CD14-positive monocyte (primary cell): ENCODE measurements at regions not wholly inside any gene's neighbourhood (a gene's known extent, or its start where the extent isn't known, plus 50 kb on each side); places are given as distances from the start of the nearest gene placed in this dataset.

Source experiments
- DNase-seq, 3 donors: peaks; one replicate each; pipeline ENCODE4 v3.0.0-alpha.2; 2011 to 2022
- H2AFZ ChIP-seq: 2 replicates; pipeline ENCODE4 v1.6.0; 2012; ENCODE audit warnings: mild to moderate bottlenecking, low read depth, low read length, inconsistent platforms; ENCODE audit not compliant: insufficient read depth, poor library complexity, severe bottlenecking
- H3K27ac ChIP-seq, 2 donors: 1 replicate in 1 of 2; 2 replicates in 1 of 2; pipeline ENCODE4 v1.5.1; 2012 to 2013; ENCODE audit warnings: low read length in 2 of 2, control low read depth in 1 of 2, inconsistent platforms in 1 of 2, low read depth in 1 of 2, mild to moderate bottlenecking in 1 of 2
- H3K27me3 ChIP-seq, 2 donors: one replicate each; pipeline versions ENCODE4 v1.6.0 to v1.6.1; 2011 to 2013; ENCODE audit warnings: low read length in 2 of 2; ENCODE audit not compliant: control insufficient read depth in 2 of 2, insufficient read depth in 2 of 2
- H3K36me3 ChIP-seq, 2 donors: replicated peaks in 1 of 2; 1 replicate in 1 of 2; 2 replicates in 1 of 2; pipeline versions ENCODE4 v1.5.1 to v1.6.1; 2012 to 2013; ENCODE audit warnings: low read length in 2 of 2, control low read depth in 1 of 2, inconsistent platforms in 1 of 2, mild to moderate bottlenecking in 1 of 2; ENCODE audit not compliant: insufficient read depth in 2 of 2, control insufficient read depth in 1 of 2
- H3K4me1 ChIP-seq, 2 donors: 1 replicate in 1 of 2; 2 replicates in 1 of 2; pipeline versions ENCODE4 v1.5.1 to v1.6.1; 2012 to 2013; ENCODE audit warnings: low read length in 2 of 2, control low read depth in 1 of 2, inconsistent platforms in 1 of 2, mild to moderate bottlenecking in 1 of 2, moderate library complexity in 1 of 2; ENCODE audit not compliant: insufficient read depth in 2 of 2, control insufficient read depth in 1 of 2
- H3K4me2 ChIP-seq: replicated peaks from 2 replicates; pipeline ENCODE3; 2012; ENCODE audit warnings: low read length, moderate library complexity, mild to moderate bottlenecking; ENCODE audit not compliant: poor library complexity, severe bottlenecking; ENCODE audit errors: extremely low read depth
- H3K4me3 ChIP-seq, 3 experiments: fragments of 200-600 bp in 1 of 3; sonication (generic) in 1 of 3; replicated peaks in 1 of 3; 1 replicate in 2 of 3; 2 replicates in 1 of 3; pipeline ENCODE4 v1.5.1; 2011 to 2013; ENCODE audit warnings: low read length in 3 of 3, mild to moderate bottlenecking in 3 of 3, control low read depth in 2 of 3, low read depth in 2 of 3, inconsistent platforms in 1 of 3, moderate library complexity in 1 of 3
- H3K79me2 ChIP-seq: 2 replicates; pipeline ENCODE4 v1.6.0; 2012; ENCODE audit warnings: mild to moderate bottlenecking, control low read depth, inconsistent platforms, low read length, moderate library complexity; ENCODE audit not compliant: insufficient read depth
- H3K9ac ChIP-seq: 2 replicates; pipeline ENCODE4 v1.6.0; 2017; ENCODE audit warnings: low read length, mild to moderate bottlenecking; ENCODE audit not compliant: insufficient read depth, poor library complexity, severe bottlenecking
- H3K9me3 ChIP-seq, 2 donors: replicated peaks in 1 of 2; 1 replicate in 1 of 2; 2 replicates in 1 of 2; pipeline versions ENCODE4 v1.5.1 to v1.6.1; 2012 to 2013; ENCODE audit warnings: low read length in 2 of 2, control low read depth in 1 of 2; ENCODE audit not compliant: control insufficient read depth in 1 of 2, insufficient read depth in 1 of 2
- H4K20me1 ChIP-seq: 2 replicates; pipeline ENCODE4 v1.6.0; 2012; ENCODE audit warnings: mild to moderate bottlenecking, low read length, control low read depth, moderate library complexity; ENCODE audit not compliant: insufficient read depth
- H3K27ac Mint-ChIP-seq, 7 donors: one replicate each; pipeline ENCODE4 v1.8.0; 2020; ENCODE audit warnings: mild to moderate bottlenecking in 7 of 7, mixed read lengths in 7 of 7, moderate library complexity in 6 of 7, inconsistent platforms in 2 of 7
- H3K27me3 Mint-ChIP-seq, 3 donors: one replicate each; pipeline ENCODE4 v1.8.0; 2021 to 2022; ENCODE audit warnings: low read depth in 3 of 3, mild to moderate bottlenecking in 3 of 3, mixed read lengths in 3 of 3, moderate library complexity in 3 of 3, inconsistent platforms in 1 of 3
- H3K36me3 Mint-ChIP-seq, 2 donors: one replicate each; pipeline ENCODE4 v1.8.0; 2020; ENCODE audit warnings: mixed read lengths in 2 of 2, inconsistent platforms in 1 of 2, mild to moderate bottlenecking in 1 of 2
- H3K4me1 Mint-ChIP-seq: one replicate; pipeline ENCODE4 v1.8.0; 2020; ENCODE audit warnings: mild to moderate bottlenecking, mixed read lengths
- H3K4me3 Mint-ChIP-seq, 2 donors: one replicate each; pipeline ENCODE4 v1.8.0; 2020; ENCODE audit warnings: mild to moderate bottlenecking in 2 of 2, mixed read lengths in 2 of 2, moderate library complexity in 1 of 2
- H3K9me3 Mint-ChIP-seq, 7 donors: one replicate each; pipeline ENCODE4 v1.8.0; 2020 to 2022; ENCODE audit warnings: mixed read lengths in 7 of 7, mild to moderate bottlenecking in 6 of 7, moderate library complexity in 6 of 7, inconsistent platforms in 2 of 7
- WGBS: methylation state at CpG from one replicate; pipeline ENCODE4 v1.1.5; 2013; ENCODE audit warnings: missing lambda C conversion rate; ENCODE audit not compliant: insufficient coverage; 5-methylcytosine and 5-hydroxymethylcytosine counted together
- intact Hi-C, 2 donors: fragments of 100-400 bp; cut with micrococcal nuclease; formaldehyde crosslinking; loops; one replicate each; pipeline versions ENCODE4 v1.15.0 to v1.15.1; 2023
- TF ChIP-seq, protein P1 (sequence below): fragments of 200-600 bp; IDR thresholded peaks from one replicate; pipeline ENCODE4 v1.8.0; 2022; ENCODE audit warnings: antibody characterized with exemption, mild to moderate bottlenecking

DNA sequence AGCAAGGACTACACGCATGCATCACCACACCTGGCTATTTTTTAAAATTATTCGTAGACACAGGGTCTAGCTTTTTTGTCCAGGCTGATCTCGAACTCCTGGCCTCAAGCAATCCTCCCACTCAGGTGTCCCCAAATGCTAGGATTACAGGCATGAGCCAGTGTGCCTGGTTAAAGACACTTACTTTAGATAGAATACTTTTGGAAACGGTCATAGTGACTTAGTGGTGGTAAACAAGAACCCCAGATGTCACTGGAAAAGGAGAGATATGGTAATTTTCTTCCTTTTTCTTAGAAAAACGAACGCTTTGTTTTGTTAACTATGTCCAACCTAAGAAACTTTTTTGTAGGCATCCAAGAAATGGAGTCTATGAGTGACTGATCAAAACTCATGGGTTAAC lies 137.3 kb downstream of the TFAP2B start:
- DNase-seq: no peak
- Histone ChIP-seq H2AFZ (no peak overlapping the region), H3K9ac (no peak overlapping the region), H3K4me3 (no peak overlapping the region), H3K4me1 (no peaks in the 10 kb centered on the region), H4K20me1 (no peaks in the 10 kb centered on the region), H3K79me2 (no peaks in the 10 kb centered on the region), H3K36me3 (no peaks in the 10 kb centered on the region), H3K27ac (no peak overlapping the region), H3K9me3 (no peaks in the 10 kb centered on the region), H3K27me3 (no peaks in the 10 kb centered on the region), H3K4me2 (no peak overlapping the region)
- H3K4me1 Mint-ChIP-seq: no peaks in the 10 kb centered on the region
- TF ChIP-seq, protein P1, sequence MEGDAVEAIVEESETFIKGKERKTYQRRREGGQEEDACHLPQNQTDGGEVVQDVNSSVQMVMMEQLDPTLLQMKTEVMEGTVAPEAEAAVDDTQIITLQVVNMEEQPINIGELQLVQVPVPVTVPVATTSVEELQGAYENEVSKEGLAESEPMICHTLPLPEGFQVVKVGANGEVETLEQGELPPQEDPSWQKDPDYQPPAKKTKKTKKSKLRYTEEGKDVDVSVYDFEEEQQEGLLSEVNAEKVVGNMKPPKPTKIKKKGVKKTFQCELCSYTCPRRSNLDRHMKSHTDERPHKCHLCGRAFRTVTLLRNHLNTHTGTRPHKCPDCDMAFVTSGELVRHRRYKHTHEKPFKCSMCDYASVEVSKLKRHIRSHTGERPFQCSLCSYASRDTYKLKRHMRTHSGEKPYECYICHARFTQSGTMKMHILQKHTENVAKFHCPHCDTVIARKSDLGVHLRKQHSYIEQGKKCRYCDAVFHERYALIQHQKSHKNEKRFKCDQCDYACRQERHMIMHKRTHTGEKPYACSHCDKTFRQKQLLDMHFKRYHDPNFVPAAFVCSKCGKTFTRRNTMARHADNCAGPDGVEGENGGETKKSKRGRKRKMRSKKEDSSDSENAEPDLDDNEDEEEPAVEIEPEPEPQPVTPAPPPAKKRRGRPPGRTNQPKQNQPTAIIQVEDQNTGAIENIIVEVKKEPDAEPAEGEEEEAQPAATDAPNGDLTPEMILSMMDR: no peak
- no peak overlapping the region for H3K27ac Mint-ChIP-seq
- intact Hi-C loops: no loop called here
- H3K27me3 Mint-ChIP-seq: peaks cover 0 to 3% (median 0%) of the 10 kb centered on the region in 3 donors
- H3K36me3 Mint-ChIP-seq: no peaks in the 10 kb centered on the region
- no peak overlapping the region for H3K4me3 Mint-ChIP-seq
- H3K9me3 Mint-ChIP-seq: peaks cover 0 to 2% (median 0%) of the 10 kb centered on the region in 7 donors
- WGBS: 100% methylated on average over 1 of the region's 6 CpGs

DNA sequence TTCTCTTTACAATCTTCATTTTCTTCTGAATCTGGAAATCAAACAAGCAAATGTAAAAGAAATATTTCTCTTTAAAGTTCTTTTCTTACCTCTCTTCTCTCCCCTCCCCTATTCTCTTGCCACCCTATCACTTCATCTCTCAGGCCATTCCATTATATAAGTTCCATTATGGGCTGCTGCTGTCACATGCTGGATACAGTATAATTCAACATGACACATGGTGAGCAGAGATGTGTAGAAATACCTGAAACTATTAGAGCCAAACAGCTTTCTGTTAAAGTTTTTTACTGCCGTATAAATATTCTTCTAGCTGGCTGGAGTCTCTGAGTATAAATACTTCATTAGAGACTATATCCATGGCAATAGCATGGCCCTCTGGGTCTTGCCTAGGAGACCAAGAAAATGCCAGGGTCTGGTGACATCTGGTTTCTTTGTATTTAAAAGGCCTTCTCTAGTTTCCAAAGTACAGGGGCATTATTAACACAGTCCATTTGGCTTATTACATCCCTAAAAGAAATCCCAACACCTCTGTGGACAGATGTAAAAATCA lies 139.6 kb downstream of the TFAP2B start:
- H4K20me1 ChIP-seq: no peaks in the 10 kb centered on the region
- H3K36me3 ChIP-seq: no peaks in the 10 kb centered on the region
- H3K27me3 ChIP-seq: no peaks in the 10 kb centered on the region
- no peaks in the 10 kb centered on the region for H3K4me1 Mint-ChIP-seq
- WGBS: no CpG with 5 or more reads among the region's 1 CpG
- H3K27ac ChIP-seq: no peak overlapping the region
- intact Hi-C loops: no loop called here
- no peak overlapping the region for H3K4me3 ChIP-seq
- peaks cover 18 to 21% of the 10 kb centered on the region in 2 donors for H3K4me1 ChIP-seq
- DNase-seq: no peak
- H3K4me2 ChIP-seq: no peak overlapping the region
- H3K4me3 Mint-ChIP-seq: no peak overlapping the region
- TF ChIP-seq, protein P1: no peak
- H3K9ac ChIP-seq: no peak overlapping the region
- H3K9me3 Mint-ChIP-seq: peaks cover 0 to 2% (median 0%) of the 10 kb centered on the region in 7 donors
- H3K79me2 ChIP-seq: no peaks in the 10 kb centered on the region
- no peak overlapping the region for H3K27ac Mint-ChIP-seq
- no peak overlapping the region for H2AFZ ChIP-seq
- H3K36me3 Mint-ChIP-seq: no peaks in the 10 kb centered on the region
- no peaks in the 10 kb centered on the region for H3K9me3 ChIP-seq
- no peaks in the 10 kb centered on the region for H3K27me3 Mint-ChIP-seq
